ENCODE measurements at regions not wholly inside any gene's neighbourhood (a gene's known extent, or its start where the extent isn't known, plus 50 kb on each side); places are given as distances from the start of the nearest gene placed in this dataset.

GRCh38 chr6:22680950-22681349, 111.6 kb downstream of the HDGFL1 start:
- no peak for DNase-seq
- H2BK5ac ChIP-seq (ENCODE audit: insufficient read length, low read length), result no peak overlapping the region
- no peaks in the 10 kb centered on the region for H3K79me1 ChIP-seq (ENCODE audit: insufficient read depth, low read depth, low read length, poor library complexity, severe bottlenecking)
- no peak overlapping the region for H4K8ac ChIP-seq (replicated peaks; ENCODE audit: insufficient read length, low read depth, low read length)
- no peaks in the 10 kb centered on the region for H3K79me2 ChIP-seq (ENCODE audit: insufficient read depth, low read length)
- H2BK15ac ChIP-seq (ENCODE audit: low read depth, low read length), result no peak overlapping the region
- H3K18ac ChIP-seq (ENCODE audit: insufficient read length, low read depth, low read length), result no peak overlapping the region
- H3T11ph ChIP-seq (ENCODE audit: low read length), result no peak overlapping the region
- H3K9me3 ChIP-seq (ENCODE audit: control insufficient read depth, low read depth, low read length), result no peaks in the 10 kb centered on the region
- TF ChIP-seq CTCF (conservative IDR thresholded peaks at IDR 0.05), result no peak
- H3K4ac ChIP-seq (ENCODE audit: low read depth, low read length), result no peak overlapping the region
- H3K4me1 Mint-ChIP-seq, result no peaks in the 10 kb centered on the region
- H3K27ac Mint-ChIP-seq, result no peak overlapping the region
- no peaks in the 10 kb centered on the region for H3K27me3 ChIP-seq (ENCODE audit: insufficient read depth, low read length)
- no peak overlapping the region for H3K23ac ChIP-seq (ENCODE audit: insufficient read length, low read depth, low read length)
- H2BK120ac ChIP-seq (ENCODE audit: low read depth, low read length, poor library complexity, severe bottlenecking), result no peak overlapping the region
- no peaks in the 10 kb centered on the region for H3K27me3 Mint-ChIP-seq (ENCODE audit: low read depth)
- no peaks in the 10 kb centered on the region for H3K23me2 ChIP-seq (ENCODE audit: insufficient read length, low read depth, low read length, poor library complexity, severe bottlenecking)
- H4K5ac ChIP-seq (ENCODE audit: insufficient read length, low read depth, low read length), result no peak overlapping the region
- no peak overlapping the region for H4K91ac ChIP-seq (ENCODE audit: insufficient read length, low read depth, low read length)
- H3K4me3 Mint-ChIP-seq, result no peak overlapping the region
- no peaks in the 10 kb centered on the region for H3K4me1 ChIP-seq (ENCODE audit: insufficient read depth, low read length)
- H3K4me2 ChIP-seq (ENCODE audit: insufficient read depth, insufficient read length, low read length), result no peak overlapping the region
- H3K27ac ChIP-seq (ENCODE audit: insufficient read length, low read depth, low read length), result no peak overlapping the region
- H3K36me3 Mint-ChIP-seq (ENCODE audit: insufficient read depth in 1 of 3, low read depth in 3 of 3), result no peaks in the 10 kb centered on the region
- no CpG with 5 or more reads among the region's 7 CpGs for WGBS (ENCODE audit: extremely low coverage, insufficient read length, low lambda C conversion rate)
- H3K56ac ChIP-seq (ENCODE audit: insufficient read length, low read depth, low read length), result no peak overlapping the region
- no peak overlapping the region for H2AK5ac ChIP-seq (ENCODE audit: insufficient read length, low read length)
- no peak overlapping the region for H2BK20ac ChIP-seq (ENCODE audit: low read depth, low read length, poor library complexity, severe bottlenecking)
- H4K20me1 ChIP-seq (ENCODE audit: control insufficient read depth, insufficient read depth, insufficient read length), result no peaks in the 10 kb centered on the region
- no peaks in the 10 kb centered on the region for H3K9me3 Mint-ChIP-seq
- H2AFZ ChIP-seq (ENCODE audit: low read length), result no peak overlapping the region
- H3K14ac ChIP-seq (ENCODE audit: insufficient read depth, low read length), result no peak overlapping the region
- H3K9ac ChIP-seq (ENCODE audit: extremely low read depth, insufficient read length, low read length), result no peak overlapping the region
- no peak overlapping the region for H2BK12ac ChIP-seq (ENCODE audit: insufficient read length, low read depth, low read length)
